ENCODE measurements at regions not wholly inside any gene's neighbourhood (a gene's known extent, or its start where the extent isn't known, plus 50 kb on each side); places are given as distances from the start of the nearest gene placed in this dataset.

GRCh38 chr11:82556210-82556609 lies 177.5 kb downstream of the FAM181B start:
- H3K9me3 ChIP-seq = no peaks in the 10 kb centered on the region
- H3K36me3 ChIP-seq = no peaks in the 10 kb centered on the region
- H3K27me3 ChIP-seq = no peaks in the 10 kb centered on the region
- H3K27ac ChIP-seq = no peak overlapping the region
- H3K4me3 ChIP-seq = no peak overlapping the region
- no peak for ATAC-seq (ENCODE audit: low FRiP score in 2 of 2)
- H3K4me1 ChIP-seq = no peaks in the 10 kb centered on the region
- TF ChIP-seq POLR2A (IDR thresholded peaks at IDR 0.05) = no peak
- TF ChIP-seq, protein P1, sequence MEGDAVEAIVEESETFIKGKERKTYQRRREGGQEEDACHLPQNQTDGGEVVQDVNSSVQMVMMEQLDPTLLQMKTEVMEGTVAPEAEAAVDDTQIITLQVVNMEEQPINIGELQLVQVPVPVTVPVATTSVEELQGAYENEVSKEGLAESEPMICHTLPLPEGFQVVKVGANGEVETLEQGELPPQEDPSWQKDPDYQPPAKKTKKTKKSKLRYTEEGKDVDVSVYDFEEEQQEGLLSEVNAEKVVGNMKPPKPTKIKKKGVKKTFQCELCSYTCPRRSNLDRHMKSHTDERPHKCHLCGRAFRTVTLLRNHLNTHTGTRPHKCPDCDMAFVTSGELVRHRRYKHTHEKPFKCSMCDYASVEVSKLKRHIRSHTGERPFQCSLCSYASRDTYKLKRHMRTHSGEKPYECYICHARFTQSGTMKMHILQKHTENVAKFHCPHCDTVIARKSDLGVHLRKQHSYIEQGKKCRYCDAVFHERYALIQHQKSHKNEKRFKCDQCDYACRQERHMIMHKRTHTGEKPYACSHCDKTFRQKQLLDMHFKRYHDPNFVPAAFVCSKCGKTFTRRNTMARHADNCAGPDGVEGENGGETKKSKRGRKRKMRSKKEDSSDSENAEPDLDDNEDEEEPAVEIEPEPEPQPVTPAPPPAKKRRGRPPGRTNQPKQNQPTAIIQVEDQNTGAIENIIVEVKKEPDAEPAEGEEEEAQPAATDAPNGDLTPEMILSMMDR (IDR thresholded peaks at IDR 0.05) = no peak
- no peak for TF ChIP-seq POLR2AphosphoS5 (IDR thresholded peaks at IDR 0.05)
- no peak for TF ChIP-seq EP300 (IDR thresholded peaks at IDR 0.05)
- DNase-seq = no peak

GRCh38 chr11:82546661-82547557 lies 186.8 kb downstream of the FAM181B start:
- H3K4me3 ChIP-seq = no peak overlapping the region
- no peaks in the 10 kb centered on the region for H3K36me3 ChIP-seq
- WGBS, 2 donors = 25 to 33% methylated on average over 3 of the region's 3 CpGs
- DNase-seq (no peak), ATAC-seq (ENCODE audit: low FRiP score in 2 of 2) (peak in 1 of 2 donors; percentile 50)
- H3K4me1 ChIP-seq = peaks cover 0 to 7% (median 2%) of the 10 kb centered on the region in 4 donors
- no peaks in the 10 kb centered on the region for H3K9me3 ChIP-seq
- TF ChIP-seq, protein P1 (IDR thresholded peaks at IDR 0.05) = no peak
- TF ChIP-seq POLR2A (IDR thresholded peaks at IDR 0.05) = no peak
- no peak for TF ChIP-seq EP300 (IDR thresholded peaks at IDR 0.05)
- H3K27ac ChIP-seq = no peak overlapping the region
- H3K27me3 ChIP-seq = no peaks in the 10 kb centered on the region

DNA sequence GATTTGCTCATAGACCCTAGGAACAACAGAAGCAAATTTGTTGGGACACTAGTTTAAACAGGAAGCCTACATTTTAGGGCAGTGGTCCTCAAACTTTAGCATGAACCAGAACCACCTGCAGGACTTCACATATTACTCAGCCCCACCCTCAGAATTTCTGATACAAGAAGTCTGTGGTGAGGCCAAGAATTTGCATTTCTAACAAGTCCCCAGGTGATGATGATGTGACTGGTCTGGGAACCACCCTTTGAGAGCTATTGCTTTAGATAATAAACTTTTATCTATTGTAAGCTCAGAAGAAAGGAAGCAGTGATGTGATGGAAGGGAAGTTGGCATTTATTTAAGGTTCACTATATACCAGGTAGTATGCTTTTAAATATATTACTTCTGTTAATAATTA lies 194.0 kb downstream of the FAM181B start:
- H3K27me3 ChIP-seq = no peaks in the 10 kb centered on the region
- H3K27ac ChIP-seq = no peak overlapping the region
- H3K4me3 ChIP-seq = no peak overlapping the region
- ATAC-seq (ENCODE audit: low FRiP score in 2 of 2) (no peak), DNase-seq (no peak)
- H3K9me3 ChIP-seq = no peaks in the 10 kb centered on the region
- no peaks in the 10 kb centered on the region for H3K36me3 ChIP-seq
- H3K4me1 ChIP-seq = no peaks in the 10 kb centered on the region
- TF ChIP-seq, protein P1 (IDR thresholded peaks at IDR 0.05) = no peak
- no peak for TF ChIP-seq EP300 (IDR thresholded peaks at IDR 0.05)
- no peak for TF ChIP-seq POLR2A (IDR thresholded peaks at IDR 0.05)
- TF ChIP-seq POLR2AphosphoS5 (IDR thresholded peaks at IDR 0.05) = no peak

- DNase-seq (no peak), ATAC-seq (ENCODE audit: low FRiP score in 2 of 2) (no peak)
- 49 to 57% methylated on average over 3 of the region's 3 CpGs for WGBS, 2 donors
- Histone ChIP-seq H3K36me3 (no peaks in the 10 kb centered on the region), H3K9me3 (no peaks in the 10 kb centered on the region), H3K4me1 (no peaks in the 10 kb centered on the region), H3K27ac (no peak overlapping the region), H3K27me3 (no peaks in the 10 kb centered on the region), H3K4me3 (no peak overlapping the region)
- TF ChIP-seq POLR2A (IDR thresholded peaks at IDR 0.05) = no peak
- TF ChIP-seq POLR2AphosphoS5 (IDR thresholded peaks at IDR 0.05) = no peak
- TF ChIP-seq, protein P1 (IDR thresholded peaks at IDR 0.05) = no peak
- TF ChIP-seq EP300 (IDR thresholded peaks at IDR 0.05) = no peak
These were observed 197.0 kb downstream of the FAM181B start for GRCh38 chr11:82536706-82537105.
